ENCODE measurements at regions not wholly inside any gene's neighbourhood (a gene's known extent, or its start where the extent isn't known, plus 50 kb on each side); places are given as distances from the start of the nearest gene placed in this dataset.

DNA sequence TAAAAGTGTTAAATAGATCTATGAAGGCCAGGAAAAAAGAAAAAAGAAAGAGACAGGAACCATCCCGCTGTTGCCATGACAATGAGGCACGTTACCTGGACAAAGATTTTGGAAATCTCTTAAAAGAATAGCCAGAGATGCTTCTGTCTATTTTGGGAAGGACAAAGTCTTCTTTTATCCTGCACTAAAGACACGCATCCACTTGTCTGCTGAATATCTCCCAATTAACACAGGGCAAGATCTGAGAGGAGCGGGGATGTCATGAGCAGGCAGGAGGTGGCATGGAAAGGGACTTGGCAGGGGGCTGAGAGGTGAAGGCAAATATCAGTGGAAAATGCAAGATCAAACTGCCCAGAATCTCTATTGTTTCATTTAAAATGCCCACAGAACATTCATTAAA is 153.8 kb upstream of the BLID start:
- FAIRE-seq, result no peak

- FAIRE-seq, result no peak
These were observed 152.7 kb upstream of the BLID start for GRCh38 chr11:122268601-122269130.

DNA sequence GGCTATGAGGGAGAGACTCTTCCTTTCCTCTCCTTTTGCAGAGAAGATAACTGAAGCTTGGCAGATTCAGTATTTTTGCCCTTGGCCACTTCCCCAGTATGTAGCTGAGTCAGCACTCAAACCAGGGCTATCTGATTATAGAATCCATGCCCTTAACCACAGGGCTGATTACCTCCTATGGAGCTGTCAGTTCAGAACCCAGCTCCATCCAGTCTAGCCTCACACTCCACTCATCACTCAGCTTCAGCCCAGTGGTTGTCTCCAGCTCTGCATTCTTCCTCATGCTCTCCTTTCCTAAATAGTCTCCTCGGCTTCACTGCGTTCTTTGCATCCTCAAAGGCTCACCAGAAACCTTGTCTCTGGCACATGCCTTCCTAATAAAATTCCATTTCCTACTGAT is 151.6 kb upstream of the BLID start:
- FAIRE-seq, result no peak

DNA sequence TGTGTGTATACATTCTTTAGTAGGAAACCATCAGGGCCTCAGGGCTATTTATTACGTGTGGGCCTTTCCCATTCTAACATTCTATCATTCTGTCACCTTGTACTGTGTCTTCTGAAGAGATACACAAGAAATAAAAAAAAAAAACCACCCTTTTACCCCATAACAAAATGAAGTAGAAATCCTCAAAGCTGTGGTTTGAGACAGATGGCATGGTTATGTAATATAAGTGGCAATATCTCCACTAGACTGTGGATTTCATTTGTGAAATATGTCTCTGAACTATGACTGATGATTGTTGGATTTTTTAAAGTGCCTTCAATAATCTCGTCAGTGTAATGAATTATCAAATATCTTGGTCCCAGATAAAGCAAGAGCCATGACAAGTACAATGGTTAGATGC is 150.0 kb upstream of the BLID start:
- no peak for FAIRE-seq

DNA sequence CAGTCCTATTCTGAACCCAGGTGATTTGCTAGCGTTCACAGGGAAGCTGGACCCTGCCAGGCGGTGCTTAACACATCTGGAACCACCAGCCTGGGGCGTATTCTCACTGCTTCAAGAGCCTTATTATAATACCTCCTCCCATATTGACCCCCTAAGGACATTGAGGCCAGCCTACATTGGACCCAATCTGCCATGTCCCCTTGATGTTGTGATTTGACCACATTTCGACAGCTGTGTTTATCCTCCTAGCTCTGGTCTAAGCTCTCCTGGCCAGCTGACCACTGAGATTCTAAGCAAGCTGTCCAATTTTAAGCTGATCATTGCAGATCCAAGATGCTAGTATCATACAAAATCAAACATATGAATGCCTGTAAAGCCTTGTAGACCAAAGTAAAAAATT is 148.1 kb upstream of the BLID start:
- no peak for FAIRE-seq

DNA sequence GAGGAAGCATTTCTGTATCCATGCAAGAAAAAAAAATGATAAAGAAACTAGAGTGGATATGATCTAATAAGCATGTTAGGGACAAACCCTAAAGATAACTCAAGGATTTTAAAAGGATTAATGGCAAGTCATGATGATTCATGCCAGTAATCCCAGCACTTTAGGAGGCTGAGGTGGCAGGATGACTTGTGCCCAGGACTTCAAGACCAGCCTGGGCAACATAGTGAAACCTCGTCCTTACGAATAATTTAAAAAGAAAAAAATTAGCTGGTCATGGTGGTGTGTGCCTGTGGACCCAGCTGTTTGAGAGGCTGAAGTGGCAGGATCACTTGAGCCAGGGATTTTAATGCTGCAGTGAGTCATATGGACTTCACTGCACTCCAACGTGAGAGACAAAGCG is 145.5 kb upstream of the BLID start:
- FAIRE-seq, result no peak

GRCh38 chr11:122259195-122259821 is 143.3 kb upstream of the BLID start:
- no peak for FAIRE-seq

DNA sequence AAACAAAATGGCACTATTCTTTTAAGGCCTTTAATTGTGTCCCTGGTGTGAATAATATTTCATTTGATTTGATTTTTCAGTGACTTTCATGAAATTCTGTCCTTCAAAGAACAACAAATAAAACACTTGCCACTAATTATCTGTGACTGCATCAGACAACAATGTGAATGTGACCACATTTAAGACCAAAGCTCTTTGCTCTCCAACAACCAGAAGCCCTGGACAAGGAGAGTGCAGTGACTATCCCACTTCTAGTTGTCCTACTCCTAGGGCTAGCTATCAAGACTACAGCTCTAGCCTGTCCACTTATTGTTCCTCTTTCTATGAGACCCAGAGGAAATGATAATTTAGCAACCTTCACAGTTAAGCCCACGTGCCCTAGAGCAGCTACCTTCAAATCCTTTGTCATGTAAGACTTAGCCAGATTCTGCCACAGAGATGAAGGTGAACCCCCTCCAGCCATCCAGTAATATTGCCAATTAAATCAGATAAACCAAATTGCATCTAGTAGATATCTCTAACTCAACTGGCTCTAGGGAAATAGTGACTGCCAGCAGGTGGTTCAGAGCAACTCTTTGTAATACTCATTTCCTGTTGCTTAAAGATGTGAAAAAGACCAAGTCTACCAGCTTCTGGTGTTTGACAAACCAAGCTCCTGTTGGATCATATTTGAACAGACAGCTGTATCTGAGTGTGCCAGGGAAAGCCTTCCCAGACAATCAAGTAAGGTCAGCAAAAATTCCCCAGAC is 142.6 kb upstream of the BLID start:
- no peak for FAIRE-seq

DNA sequence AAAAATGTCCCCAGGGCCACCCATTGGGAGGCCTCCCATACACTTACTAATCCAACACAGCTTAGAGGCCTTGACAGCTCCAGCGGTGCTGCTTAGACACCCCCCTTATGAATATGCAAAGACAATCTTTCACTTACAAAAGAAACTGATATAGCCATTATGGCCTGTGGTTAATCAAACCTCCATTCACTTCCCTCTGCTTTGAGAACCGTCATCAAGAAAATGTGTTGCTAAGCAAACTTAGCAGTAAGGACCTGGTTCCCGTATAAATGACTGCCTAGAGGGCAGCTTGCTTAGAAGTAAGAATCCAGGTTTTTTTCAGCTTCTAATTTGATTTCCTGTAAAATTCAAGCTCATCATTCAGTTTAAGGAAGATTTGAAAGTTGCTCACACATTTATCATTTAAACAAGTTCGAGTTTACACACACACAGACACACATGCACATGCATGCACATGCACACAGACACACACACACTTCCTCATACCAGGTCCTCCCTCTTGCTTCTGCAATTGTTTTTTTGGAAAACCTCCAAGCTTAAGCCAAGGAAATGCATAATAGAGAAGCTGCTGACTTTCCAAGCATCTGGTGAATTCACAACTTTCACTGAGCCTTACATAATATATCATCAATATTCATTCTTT is 137.7 kb upstream of the BLID start:
- no peak for FAIRE-seq

- no peak for FAIRE-seq
These were observed 132.9 kb upstream of the BLID start for GRCh38 chr11:122248939-122249338.

DNA sequence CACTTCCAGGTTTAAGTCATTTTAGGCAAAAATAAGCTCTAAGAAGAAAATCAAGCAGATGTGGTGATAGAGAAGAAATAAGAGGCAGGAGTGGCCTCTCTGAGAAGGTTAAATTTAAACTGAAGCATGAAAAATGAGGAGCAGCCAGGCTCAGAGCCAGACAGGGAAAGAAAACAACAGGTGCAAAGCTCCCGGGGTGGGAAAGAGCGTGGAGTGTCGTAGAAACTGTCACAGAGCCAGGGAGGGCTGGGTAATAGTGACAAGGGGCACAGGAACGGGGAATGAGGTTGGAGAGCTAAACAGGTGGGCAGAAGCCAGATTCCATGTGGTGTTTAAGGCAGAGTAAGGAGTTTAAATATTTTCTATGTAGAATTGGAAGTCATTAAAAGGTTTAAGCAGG is 132.1 kb upstream of the BLID start:
- no peak for FAIRE-seq

DNA sequence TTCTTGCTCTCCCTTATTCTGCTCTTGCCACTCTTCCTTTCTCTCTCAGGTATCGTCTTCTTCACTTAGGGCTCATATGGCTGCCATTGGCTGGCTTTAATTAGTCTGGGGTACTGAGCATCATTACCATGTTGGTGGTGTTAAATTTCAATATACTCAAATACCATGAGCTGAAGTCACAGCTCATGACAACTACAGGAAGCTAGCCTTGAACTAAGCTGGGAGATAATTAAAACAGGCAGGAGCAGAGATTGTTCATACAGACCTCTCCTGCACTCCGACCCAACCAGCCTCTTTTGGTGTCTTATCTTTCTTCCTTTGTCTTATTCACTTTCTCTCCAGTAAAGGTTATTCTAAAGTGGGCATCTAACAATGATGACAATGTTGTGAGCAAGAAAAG is 130.9 kb upstream of the BLID start:
- no peak for FAIRE-seq

DNA sequence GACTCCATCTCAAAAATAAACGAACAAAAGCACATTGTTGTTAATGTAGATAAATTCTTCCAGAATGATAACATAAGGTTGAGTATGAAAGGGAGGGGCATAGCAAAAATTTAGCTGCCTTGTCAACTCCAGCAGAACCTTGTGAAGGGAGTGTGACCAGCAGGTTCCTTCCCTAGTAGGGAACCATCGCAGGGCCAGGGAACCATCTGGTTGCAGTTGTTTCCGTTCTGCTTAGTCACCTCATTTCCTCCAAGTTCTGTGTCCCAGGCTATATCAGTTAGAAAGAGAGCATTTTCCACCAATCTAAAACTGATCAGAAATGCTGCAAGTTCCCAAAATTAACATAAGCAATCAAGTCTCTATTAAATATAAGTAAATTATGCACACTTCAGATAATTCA is 126.7 kb upstream of the BLID start:
- no peak for FAIRE-seq

DNA sequence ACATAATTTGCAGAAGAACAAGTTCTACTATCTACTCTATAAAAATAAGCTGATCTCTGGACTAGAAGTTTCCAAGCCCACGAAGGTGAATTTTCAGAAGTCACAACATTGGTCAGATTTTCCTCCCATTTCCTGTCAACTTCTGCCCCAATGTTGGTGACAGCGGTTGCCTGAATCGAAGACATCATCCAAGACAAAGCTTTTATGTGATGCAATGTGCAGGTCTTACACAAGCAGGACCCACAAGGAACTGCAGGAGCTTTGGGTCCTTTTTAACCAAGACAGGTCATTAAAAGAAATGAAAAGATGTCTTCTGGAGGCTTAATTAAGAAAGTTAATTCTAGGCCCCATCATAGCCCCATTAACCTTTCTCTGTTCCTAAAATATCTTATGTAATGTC is 125.6 kb upstream of the BLID start:
- no peak for FAIRE-seq

DNA sequence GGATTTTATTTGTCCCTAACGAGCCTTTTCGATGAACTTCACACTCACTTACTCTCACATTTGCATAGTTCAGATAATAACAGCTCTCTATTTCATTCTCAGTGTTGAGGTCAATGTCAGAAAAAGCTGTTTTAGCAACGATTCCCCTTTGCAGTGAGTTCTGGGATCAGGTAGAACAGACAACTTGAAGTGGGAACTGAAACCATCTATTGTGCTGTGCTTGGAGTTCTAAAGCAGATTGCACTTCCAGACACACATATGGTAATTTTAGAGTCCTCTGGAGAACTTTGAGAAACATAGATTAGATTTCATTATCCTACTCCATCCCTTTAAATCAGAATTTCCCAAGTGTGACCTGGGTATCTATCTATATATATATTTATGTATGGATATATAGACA is 124.6 kb upstream of the BLID start:
- FAIRE-seq, result no peak

- no peak for FAIRE-seq
These were observed 119.6 kb upstream of the BLID start for GRCh38 chr11:122235615-122236014.

GRCh38 chr11:122234780-122235179 is 118.8 kb upstream of the BLID start:
- FAIRE-seq, result no peak

DNA sequence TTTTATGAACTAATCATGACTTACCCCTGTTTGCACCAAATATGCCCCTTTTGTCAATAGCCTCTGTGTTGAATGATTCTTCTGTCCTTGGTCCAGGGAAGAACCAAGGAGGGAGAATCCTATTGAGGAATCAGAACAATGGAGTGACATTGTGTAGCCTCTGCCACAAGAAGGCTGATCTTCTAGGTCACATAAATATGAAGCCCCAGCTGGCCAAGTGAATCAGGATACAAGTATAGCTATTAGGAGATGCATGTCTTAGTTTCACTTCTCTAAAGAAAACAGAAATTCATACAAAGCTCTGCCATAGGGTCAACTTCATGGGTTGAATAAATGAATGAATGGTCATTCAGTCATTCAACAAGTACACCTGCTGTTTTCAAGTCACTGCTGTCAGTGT is 118.2 kb upstream of the BLID start:
- no peak for FAIRE-seq

- no peak for FAIRE-seq
These were observed 117.0 kb upstream of the BLID start for GRCh38 chr11:122232985-122233384.

DNA sequence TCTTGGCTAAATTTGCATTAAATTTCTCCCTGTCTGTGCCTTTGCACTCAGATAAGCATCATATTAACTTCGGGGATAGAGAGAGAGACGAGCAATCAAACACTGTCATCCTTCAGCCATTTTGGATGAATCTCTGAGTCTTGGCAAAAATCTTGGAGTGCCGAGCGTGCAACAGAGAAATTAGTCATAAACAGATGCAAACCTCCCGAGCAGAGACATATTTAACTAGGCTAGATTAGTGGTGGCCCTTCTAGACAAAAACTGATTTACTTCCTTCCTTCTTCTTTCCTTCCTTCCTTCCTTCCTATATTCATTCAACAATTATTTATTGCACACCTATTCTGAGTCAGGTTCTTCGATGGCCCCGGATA is 114.4 kb upstream of the BLID start:
- no peak for FAIRE-seq

DNA sequence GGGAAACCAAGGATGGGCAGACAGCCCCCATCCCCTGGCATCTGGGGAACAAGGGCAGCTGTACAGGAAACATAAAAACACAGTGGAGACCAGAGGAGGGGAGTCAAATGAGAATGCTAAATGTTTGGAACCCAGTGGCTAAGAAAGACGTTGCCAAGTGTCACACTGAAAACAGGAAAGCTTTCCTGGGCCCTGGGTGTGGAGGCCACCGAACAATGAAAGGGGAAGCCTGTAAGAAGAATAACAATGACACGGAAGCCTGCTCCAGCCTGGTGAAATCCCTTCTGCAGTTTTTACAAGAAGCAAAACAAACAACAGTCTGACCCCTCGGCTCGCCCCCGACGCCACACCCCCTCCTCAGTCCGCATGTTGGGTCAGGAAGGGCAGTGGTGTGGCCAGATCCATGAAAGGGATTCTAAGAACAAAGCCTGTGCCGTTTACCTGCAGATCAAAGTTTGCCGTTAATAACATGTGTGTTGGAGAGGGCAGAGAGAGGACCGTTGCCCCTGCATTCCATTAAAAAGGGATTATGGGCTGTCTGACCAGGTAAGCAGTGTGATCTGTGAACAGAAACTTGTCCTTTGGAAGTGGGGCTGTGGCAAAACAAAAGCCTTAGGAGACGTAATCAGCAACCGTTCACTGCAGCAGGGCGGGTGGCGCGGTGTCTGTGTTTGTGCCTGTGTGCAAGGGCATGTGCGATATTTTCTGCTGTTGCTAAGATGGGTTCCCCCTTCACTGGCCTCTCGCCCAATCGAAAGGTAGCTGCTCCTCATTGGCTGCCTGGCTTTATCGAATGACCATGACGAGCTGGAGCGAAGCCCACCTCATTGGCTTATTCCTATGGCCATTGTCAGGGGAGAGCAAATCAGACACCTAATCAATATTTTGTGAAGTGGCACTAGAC is 113.7 kb upstream of the BLID start:
- no peak for FAIRE-seq

GRCh38 chr11:122229078-122229477 is 113.1 kb upstream of the BLID start:
- FAIRE-seq, result no peak

- no peak for FAIRE-seq
These were observed 110.9 kb upstream of the BLID start for GRCh38 chr11:122226810-122227379.
